Uterus (tissue), 3 donors: ENCODE measurements at regions not wholly inside any gene's neighbourhood (a gene's known extent, or its start where the extent isn't known, plus 50 kb on each side); places are given as distances from the start of the nearest gene placed in this dataset.

Experiments
- DNase-seq, 2 donors: peaks; one replicate each; pipeline ENCODE4 v3.0.0-alpha.2; 2019 to 2020
- H3K27ac ChIP-seq, 2 donors: fragments of 200-600 bp; sonication (generic); 1 replicate in 1 of 2; 2 replicates in 1 of 2; pipeline ENCODE4 v1.5.1; 2016 to 2018
- H3K27me3 ChIP-seq, 2 donors: fragments of 200-600 bp; sonication (generic); one replicate each; pipeline ENCODE4 v1.5.1; 2018 to 2019; ENCODE audit warnings: control low read depth in 1 of 2
- H3K36me3 ChIP-seq, 2 donors: fragments of 200-600 bp; sonication (generic); one replicate each; pipeline ENCODE4 v1.5.1; 2019; ENCODE audit warnings: control low read depth in 1 of 2
- H3K4me1 ChIP-seq, 2 donors: fragments of 200-600 bp; sonication (generic); one replicate each; pipeline ENCODE4 v1.5.1; 2018 to 2019; ENCODE audit warnings: control low read depth in 1 of 2
- H3K4me3 ChIP-seq, 2 donors: fragments of 200-600 bp; sonication (generic); 1 replicate in 1 of 2; 2 replicates in 1 of 2; pipeline ENCODE4 v1.5.1; 2018 to 2019; ENCODE audit warnings: mild to moderate bottlenecking in 1 of 2
- H3K9me3 ChIP-seq, 2 donors: fragments of 200-600 bp; sonication (generic); one replicate each; pipeline ENCODE4 v1.5.1; 2019; ENCODE audit warnings: control low read depth in 1 of 2
- POLR2A ChIP-seq, 2 donors: fragments of 450-650 bp; IDR thresholded peaks; one replicate each; pipeline ENCODE4 v1.6.1; 2016; ENCODE audit warnings: antibody characterized with exemption in 2 of 2, mild to moderate bottlenecking in 1 of 2, moderate library complexity in 1 of 2
- intact Hi-C: fragments of 100-400 bp; cut with DNase I; formaldehyde crosslinking; loops from one replicate; pipeline ENCODE4 v1.15.1; 2023; ENCODE audit warnings: low total_unique reads
- TF ChIP-seq, protein P1 (sequence below), 4 experiments: fragments of 200-600 bp in 2 of 4; fragments of 450-650 bp in 2 of 4; sonication (generic) in 2 of 4; IDR thresholded peaks; one replicate each; pipeline ENCODE4 v1.5.1; 2016 to 2019; ENCODE audit warnings: antibody characterized with exemption in 4 of 4, mild to moderate bottlenecking in 2 of 4, moderate library complexity in 1 of 4
- donor health status: DM: yes; HTN: yes; CAD: no.

DNA sequence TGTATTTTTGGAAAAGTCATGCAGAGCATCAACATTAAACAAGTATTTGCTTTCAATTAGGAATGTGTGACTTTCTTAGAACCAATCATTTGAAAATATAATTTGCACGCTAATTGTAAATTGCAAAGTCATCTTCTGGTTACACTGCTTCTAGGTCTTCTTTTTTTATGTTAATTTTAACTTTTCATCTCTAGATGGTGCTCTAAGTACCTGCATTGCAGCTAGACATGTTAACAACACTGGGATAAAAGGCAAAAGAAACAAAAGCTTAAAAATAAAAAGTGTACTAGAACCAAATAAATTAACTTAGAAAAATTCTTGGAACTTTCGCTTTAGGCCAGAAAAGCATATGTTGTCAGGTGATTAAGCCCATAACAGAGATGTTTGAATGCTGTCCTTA is 2758.2 kb downstream of the PCDH9 start:
- intact Hi-C loops = no loop called here
- H3K27ac ChIP-seq = no peak overlapping the region
- H3K4me1 ChIP-seq = no peaks in the 10 kb centered on the region
- TF ChIP-seq, protein P1, sequence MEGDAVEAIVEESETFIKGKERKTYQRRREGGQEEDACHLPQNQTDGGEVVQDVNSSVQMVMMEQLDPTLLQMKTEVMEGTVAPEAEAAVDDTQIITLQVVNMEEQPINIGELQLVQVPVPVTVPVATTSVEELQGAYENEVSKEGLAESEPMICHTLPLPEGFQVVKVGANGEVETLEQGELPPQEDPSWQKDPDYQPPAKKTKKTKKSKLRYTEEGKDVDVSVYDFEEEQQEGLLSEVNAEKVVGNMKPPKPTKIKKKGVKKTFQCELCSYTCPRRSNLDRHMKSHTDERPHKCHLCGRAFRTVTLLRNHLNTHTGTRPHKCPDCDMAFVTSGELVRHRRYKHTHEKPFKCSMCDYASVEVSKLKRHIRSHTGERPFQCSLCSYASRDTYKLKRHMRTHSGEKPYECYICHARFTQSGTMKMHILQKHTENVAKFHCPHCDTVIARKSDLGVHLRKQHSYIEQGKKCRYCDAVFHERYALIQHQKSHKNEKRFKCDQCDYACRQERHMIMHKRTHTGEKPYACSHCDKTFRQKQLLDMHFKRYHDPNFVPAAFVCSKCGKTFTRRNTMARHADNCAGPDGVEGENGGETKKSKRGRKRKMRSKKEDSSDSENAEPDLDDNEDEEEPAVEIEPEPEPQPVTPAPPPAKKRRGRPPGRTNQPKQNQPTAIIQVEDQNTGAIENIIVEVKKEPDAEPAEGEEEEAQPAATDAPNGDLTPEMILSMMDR (IDR thresholded peaks at IDR 0.05) = no peak
- TF ChIP-seq POLR2A (IDR thresholded peaks at IDR 0.05) = no peak
- H3K36me3 ChIP-seq = no peaks in the 10 kb centered on the region
- no peaks in the 10 kb centered on the region for H3K9me3 ChIP-seq
- DNase-seq = no peak
- no peak overlapping the region for H3K4me3 ChIP-seq
- no peaks in the 10 kb centered on the region for H3K27me3 ChIP-seq

DNA sequence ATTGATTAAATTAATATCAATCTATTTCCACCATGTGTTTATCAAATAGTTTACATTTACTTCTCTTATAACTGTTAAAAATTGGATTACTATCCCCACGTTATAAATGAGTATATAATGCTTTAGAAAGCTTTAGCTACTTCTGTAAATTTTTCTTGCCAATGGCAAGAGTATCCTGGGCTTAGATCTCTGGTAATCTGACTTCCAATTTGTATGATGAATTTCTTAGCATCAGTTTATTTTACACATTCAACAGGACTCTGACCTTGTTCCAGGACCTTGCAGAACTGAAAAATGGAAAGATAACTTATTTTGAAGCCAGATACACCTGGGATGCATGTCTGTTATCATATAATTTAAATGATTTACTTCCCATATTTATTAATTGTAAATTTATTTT is 2759.4 kb downstream of the PCDH9 start:
- TF ChIP-seq POLR2A (IDR thresholded peaks at IDR 0.05) = no peak
- TF ChIP-seq, protein P1 (IDR thresholded peaks at IDR 0.05) = no peak
- no peaks in the 10 kb centered on the region for H3K36me3 ChIP-seq
- H3K4me1 ChIP-seq = no peaks in the 10 kb centered on the region
- DNase-seq = no peak
- H3K4me3 ChIP-seq = no peak overlapping the region
- H3K9me3 ChIP-seq = no peaks in the 10 kb centered on the region
- H3K27me3 ChIP-seq = no peaks in the 10 kb centered on the region
- intact Hi-C loops = no loop called here
- H3K27ac ChIP-seq = no peak overlapping the region

DNA sequence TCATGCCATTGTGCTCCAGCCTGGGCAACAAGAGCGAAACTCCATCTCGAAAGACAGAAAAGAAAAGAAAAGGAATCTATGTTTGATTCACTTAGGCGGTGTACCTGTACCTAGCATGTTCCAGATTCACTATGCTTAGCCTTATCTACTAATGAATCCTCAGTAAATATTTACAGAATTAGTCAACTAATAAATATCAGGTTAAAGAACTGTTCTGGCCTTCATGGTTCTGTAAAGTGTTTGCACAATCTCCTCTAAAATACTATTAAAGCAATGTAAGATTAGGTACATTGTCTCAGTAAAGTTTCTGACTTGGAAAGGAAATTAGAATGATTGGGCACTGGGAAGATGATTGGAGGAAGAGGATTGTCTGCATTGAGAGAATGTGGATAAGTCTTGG is 2770.4 kb downstream of the PCDH9 start:
- no peak for DNase-seq
- H3K4me3 ChIP-seq = no peak overlapping the region
- H3K27ac ChIP-seq = no peak overlapping the region
- no peaks in the 10 kb centered on the region for H3K9me3 ChIP-seq
- intact Hi-C loops = no loop called here
- TF ChIP-seq, protein P1 (IDR thresholded peaks at IDR 0.05) = no peak
- no peak for TF ChIP-seq POLR2A (IDR thresholded peaks at IDR 0.05)
- H3K27me3 ChIP-seq = no peaks in the 10 kb centered on the region
- H3K36me3 ChIP-seq = no peaks in the 10 kb centered on the region
- no peaks in the 10 kb centered on the region for H3K4me1 ChIP-seq

DNA sequence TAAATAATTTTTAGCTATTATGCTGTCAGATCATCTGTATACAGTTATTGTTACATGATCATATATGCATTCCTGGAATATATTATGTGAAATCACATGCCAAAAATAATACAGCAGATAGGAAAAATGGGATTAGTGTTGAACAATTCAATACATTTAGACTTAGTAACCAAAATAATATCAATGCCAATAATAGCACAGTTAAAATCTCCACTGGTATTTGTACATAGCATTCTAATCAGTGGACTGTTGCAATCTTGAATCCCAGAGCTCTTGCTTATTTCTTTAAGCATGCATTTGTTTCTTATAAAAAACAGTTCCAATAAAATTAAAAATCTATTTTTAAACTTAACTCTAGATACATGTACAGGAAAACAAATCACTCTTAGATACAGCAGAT is 2772.2 kb downstream of the PCDH9 start:
- TF ChIP-seq, protein P1 (IDR thresholded peaks at IDR 0.05) = no peak
- TF ChIP-seq POLR2A (IDR thresholded peaks at IDR 0.05) = no peak
- H3K4me1 ChIP-seq = no peaks in the 10 kb centered on the region
- H3K27ac ChIP-seq = no peak overlapping the region
- intact Hi-C loops = no loop called here
- DNase-seq = no peak
- H3K4me3 ChIP-seq = no peak overlapping the region
- no peaks in the 10 kb centered on the region for H3K36me3 ChIP-seq
- H3K27me3 ChIP-seq = no peaks in the 10 kb centered on the region
- H3K9me3 ChIP-seq = no peaks in the 10 kb centered on the region

DNA sequence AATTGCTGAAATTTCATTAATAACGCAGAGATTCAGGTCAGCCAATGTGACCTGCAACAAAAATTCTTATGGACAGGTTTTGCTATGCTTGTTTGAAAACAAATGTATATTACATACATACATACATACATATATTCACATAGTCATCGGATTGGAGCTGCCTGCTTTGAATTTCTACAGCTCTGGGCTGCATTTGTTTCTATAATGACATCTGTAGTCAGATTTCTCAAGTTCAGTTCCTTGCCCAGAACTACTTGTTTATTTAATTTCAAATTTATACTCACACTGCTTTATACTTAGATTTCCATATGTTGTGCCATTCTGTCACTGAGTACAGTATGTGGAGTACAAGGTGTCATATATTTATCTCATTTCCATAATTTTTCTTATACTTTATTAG is 2775.0 kb downstream of the PCDH9 start:
- TF ChIP-seq POLR2A (IDR thresholded peaks at IDR 0.05) = no peak
- TF ChIP-seq, protein P1 (IDR thresholded peaks at IDR 0.05) = no peak
- Histone ChIP-seq H3K36me3 (no peaks in the 10 kb centered on the region), H3K4me1 (no peaks in the 10 kb centered on the region), H3K9me3 (no peaks in the 10 kb centered on the region), H3K4me3 (no peak overlapping the region), H3K27me3 (no peaks in the 10 kb centered on the region), H3K27ac (no peak overlapping the region)
- DNase-seq = no peak
- intact Hi-C loops = no loop called here
